ENCODE measurements at regions not wholly inside any gene's neighbourhood (a gene's known extent, or its start where the extent isn't known, plus 50 kb on each side); places are given as distances from the start of the nearest gene placed in this dataset.

DNA sequence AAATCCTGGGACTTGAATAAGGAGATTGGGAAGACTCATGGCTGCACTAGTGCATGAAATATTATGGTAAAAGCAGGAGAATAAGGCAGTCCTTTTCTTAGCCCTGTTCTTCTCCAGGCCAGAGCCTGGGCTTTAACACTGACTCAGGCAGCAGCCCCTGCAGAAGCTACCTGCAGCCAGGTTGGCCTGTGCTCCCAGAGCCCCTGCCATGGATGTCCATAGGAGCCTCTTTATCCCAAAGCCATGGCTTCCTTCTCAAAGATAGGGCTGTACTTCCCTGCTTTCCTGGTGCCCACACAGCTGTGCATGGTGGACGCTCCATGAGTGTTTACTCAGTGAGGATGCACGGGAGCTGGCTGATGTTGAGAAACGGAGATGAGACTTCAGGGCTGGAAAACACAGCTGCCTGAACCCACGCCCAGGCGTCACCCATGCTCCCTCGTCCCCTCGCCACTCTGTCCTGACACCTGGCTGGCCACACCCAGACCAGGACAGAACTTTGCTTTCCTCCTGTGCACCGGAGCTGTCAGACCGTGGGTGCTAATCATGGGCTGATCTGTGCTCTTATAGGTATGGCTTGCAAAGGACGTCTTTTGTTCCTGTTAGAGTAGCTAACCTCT lies 135.5 kb downstream of the GLI2 start:
- DNase-seq (ENCODE audit: insufficient read length, low spot score): no peak
- FAIRE-seq: no peak
- TF ChIP-seq, protein P1, sequence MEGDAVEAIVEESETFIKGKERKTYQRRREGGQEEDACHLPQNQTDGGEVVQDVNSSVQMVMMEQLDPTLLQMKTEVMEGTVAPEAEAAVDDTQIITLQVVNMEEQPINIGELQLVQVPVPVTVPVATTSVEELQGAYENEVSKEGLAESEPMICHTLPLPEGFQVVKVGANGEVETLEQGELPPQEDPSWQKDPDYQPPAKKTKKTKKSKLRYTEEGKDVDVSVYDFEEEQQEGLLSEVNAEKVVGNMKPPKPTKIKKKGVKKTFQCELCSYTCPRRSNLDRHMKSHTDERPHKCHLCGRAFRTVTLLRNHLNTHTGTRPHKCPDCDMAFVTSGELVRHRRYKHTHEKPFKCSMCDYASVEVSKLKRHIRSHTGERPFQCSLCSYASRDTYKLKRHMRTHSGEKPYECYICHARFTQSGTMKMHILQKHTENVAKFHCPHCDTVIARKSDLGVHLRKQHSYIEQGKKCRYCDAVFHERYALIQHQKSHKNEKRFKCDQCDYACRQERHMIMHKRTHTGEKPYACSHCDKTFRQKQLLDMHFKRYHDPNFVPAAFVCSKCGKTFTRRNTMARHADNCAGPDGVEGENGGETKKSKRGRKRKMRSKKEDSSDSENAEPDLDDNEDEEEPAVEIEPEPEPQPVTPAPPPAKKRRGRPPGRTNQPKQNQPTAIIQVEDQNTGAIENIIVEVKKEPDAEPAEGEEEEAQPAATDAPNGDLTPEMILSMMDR (IDR thresholded peaks at IDR 0.05; ENCODE audit: insufficient read depth, missing control alignments): no peak

DNA sequence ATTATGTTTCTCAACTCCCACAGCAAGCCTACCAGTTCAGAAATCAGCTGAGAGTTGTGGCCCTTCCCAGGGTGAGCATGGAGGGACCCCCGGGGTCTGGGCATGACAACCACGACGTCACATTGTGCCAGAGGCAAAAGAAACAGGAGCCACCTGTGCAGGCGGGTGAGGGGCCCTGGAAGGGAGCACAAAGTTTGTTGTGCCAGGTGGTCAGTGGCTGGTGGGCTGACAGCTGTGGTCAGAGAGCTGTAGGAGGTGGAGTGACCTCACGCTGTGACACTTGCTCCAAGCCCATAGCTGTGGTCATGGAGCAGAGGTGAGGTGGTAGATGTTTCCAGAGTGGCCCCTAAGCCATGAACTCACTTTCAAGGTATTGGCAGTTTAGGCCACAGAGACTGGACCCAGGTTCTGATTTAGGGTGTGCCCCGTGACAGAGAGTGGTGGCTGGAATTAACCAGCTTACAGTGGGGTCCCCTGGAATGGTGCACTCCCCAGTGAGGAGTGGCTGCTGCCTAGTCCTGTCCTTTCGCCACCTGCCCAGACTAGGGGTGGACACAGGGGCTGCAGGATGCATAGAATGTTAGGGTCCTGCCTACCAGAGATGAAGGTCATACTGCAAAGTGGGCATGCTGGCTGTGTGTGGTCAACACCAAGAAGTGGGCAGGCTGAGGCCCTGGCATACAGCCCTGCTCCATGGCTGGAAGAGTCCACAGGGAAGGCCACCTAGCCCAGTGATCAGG lies 136.4 kb downstream of the GLI2 start:
- DNase-seq (ENCODE audit: insufficient read length, low spot score): no peak
- FAIRE-seq: no peak

DNA sequence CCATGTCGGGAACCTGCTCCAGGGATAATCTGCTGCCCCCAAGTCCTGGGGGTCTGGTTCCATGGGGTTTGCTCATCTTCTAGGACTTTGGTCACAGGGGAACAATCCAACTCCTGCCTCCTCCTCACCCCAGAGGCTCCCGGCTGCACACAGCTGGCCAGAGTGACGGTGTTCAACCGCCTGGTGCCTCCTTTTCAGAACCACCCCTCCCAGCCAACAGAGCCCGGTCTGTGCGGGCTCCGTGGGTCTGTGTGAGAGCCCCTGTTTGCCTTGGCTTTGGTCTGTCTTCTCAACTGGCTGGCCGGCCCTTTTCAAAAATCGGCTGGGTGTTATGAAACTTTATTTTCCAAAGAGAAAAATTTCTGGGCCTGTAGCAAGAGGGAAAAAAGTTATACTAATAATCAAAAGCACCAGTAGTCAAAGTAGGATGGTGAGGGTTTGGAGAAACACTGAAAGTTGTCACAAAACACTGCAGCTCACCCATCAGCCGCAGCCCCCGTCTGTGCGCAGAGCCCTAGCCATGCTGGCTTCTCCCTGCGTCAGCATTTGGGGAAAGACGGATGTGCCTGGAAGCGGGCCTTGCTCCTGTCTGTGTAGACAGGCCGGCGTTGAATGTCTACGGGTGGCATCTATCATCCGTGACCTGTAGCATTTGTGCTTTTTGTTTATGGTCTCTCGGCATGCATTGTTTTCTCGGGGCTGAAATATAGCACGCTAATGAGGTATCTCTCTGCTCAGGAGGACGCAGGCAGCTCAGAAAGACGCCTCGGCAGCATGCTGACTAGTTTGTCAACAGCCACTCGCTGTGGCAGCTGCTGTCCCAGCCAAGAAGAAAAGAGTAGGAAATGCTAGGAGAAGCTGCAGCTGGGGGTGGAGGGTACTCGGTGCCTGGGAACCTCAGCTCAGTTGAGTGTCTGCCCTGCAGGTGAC lies 138.6 kb downstream of the GLI2 start:
- DNase-seq (ENCODE audit: insufficient read length, low spot score): no peak
- TF ChIP-seq, protein P1 (IDR thresholded peaks at IDR 0.05; ENCODE audit: insufficient read depth, missing control alignments): no peak
- no peak for FAIRE-seq

More for the DNA sequence above, 136.4 kb downstream of the GLI2 start:
- TF ChIP-seq, protein P1 (IDR thresholded peaks at IDR 0.05; ENCODE audit: insufficient read depth, missing control alignments): no peak

DNA sequence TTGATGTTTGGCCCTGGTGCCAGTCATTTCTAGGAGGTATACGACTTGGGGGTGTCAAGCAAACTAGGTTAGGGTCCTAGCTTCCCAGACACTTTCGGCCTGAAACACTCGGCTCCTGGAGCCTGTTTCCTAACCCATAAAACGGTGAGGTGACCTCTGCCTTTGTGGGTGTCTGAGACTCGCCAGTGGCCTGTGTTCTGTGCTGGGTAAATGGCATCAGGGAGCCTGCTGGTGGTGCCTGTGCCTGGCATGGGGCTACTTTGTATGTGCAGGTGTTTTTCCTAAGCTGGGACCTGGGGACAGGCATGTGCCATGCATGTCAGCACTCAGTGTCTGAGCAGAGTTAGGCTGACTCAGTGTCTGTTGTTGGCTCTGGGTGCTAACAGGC lies 139.2 kb downstream of the GLI2 start:
- FAIRE-seq (no peak), DNase-seq (ENCODE audit: insufficient read length, low spot score) (no peak)

DNA sequence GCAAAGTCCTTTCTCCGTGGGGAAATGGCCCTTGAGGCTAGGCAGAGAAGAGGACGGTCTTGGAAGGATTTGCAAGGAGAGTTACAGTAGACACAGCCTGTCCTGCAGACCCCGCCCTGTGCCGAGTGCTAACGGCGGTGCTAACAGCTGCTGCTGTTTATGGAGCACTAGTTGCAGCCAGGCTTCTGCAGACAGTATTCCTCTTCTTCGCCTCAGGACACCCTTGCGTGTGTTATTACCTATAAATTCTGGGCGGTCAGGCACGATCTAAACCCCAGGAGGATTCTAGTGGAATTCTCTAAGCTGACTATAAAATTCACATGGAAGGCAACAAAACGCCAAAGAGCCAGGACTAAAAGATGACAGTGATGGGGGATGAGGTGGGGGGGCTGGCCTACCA lies 139.8 kb downstream of the GLI2 start:
- DNase-seq (ENCODE audit: insufficient read length, low spot score) (no peak), FAIRE-seq (no peak)
- TF ChIP-seq, protein P1 (IDR thresholded peaks at IDR 0.05; ENCODE audit: insufficient read depth, missing control alignments): no peak

More for the DNA sequence above, 139.2 kb downstream of the GLI2 start:
- TF ChIP-seq, protein P1 (IDR thresholded peaks at IDR 0.05; ENCODE audit: insufficient read depth, missing control alignments): no peak

DNA sequence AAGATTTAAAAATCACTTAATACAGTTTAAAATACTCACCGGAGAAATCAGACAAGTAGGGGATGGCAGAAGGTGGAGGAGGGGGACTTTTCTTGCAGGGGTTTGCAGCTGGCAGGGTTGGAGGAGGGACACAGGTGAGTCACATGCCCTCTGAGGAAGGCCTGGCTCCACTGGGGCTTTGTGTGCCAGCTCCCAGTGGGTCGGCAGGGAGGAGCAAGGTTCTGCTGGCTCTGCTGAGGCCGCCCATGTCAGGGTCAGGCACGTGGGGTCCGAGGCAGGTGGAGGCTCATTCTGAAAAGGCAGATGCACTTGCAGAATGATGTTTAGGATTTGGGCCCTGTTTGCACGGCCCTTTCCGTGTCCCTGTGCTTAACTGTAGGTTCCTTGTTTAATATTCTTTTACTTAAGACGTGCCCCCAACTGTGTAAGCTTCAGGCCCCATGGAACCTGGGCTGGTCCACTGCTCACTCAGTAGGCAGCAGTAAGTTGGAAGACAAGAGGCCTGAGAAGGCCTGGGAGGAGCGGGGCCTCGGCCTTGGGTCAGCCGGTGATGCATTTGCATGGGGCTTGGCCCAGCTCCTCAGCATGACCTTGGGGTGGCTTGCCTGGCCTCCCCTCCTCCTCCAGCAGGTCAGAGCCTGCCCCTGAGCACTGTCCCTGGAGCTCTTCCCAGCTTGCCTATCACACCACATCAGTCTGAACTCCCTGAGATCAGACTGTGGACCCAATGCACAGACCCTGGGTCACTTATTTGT lies 141.0 kb downstream of the GLI2 start:
- TF ChIP-seq, protein P1 (IDR thresholded peaks at IDR 0.05; ENCODE audit: insufficient read depth, missing control alignments): no peak
- FAIRE-seq (no peak), DNase-seq (ENCODE audit: insufficient read length, low spot score) (no peak)

All from D721Med (cell line).